ENCODE measurements at regions not wholly inside any gene's neighbourhood (a gene's known extent, or its start where the extent isn't known, plus 50 kb on each side); places are given as distances from the start of the nearest gene placed in this dataset.

GRCh38 chr15:67992834-67993233 is 61.3 kb upstream of the PIAS1 start:
- no peak for DNase-seq

- no peak for DNase-seq
Measured at GRCh38 chr15:67997996-67998395, 56.1 kb upstream of the PIAS1 start.

- no peak for DNase-seq
Measured at GRCh38 chr15:67998599-67999133, 55.4 kb upstream of the PIAS1 start.

GRCh38 chr15:67999320-68000100 is 54.6 kb upstream of the PIAS1 start:
- no peak for DNase-seq

GRCh38 chr15:68000754-68001153 is 53.4 kb upstream of the PIAS1 start:
- DNase-seq, result no peak

- no peak for DNase-seq
Measured at GRCh38 chr15:68001811-68002210, 52.3 kb upstream of the PIAS1 start.

- DNase-seq, result no peak
Measured at GRCh38 chr15:68003297-68003696, 50.8 kb upstream of the PIAS1 start.

Measured in hippocampal formation (tissue), 2 donors.